ENCODE measurements at regions not wholly inside any gene's neighbourhood (a gene's known extent, or its start where the extent isn't known, plus 50 kb on each side); places are given as distances from the start of the nearest gene placed in this dataset.

DNA sequence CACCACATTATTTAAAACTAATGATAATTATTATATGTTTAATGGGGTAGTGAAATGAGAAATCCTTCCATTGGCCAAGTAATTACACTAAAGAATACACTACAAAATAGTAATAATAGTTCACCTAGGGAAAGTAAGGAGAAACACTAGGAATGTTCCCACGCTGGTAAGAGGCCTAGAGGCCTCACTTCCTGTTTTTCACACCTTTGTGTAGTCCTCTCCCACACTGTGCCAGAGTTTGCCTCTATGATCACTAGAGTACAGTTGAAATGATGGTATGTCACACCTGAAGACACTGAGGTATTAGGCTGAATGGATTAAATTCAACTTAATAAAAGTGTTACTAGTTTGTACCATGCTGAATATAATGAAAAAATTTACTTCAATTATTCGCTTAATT, 1348.0 kb upstream of the ATXN8OS start:
- TF ChIP-seq, protein P1, sequence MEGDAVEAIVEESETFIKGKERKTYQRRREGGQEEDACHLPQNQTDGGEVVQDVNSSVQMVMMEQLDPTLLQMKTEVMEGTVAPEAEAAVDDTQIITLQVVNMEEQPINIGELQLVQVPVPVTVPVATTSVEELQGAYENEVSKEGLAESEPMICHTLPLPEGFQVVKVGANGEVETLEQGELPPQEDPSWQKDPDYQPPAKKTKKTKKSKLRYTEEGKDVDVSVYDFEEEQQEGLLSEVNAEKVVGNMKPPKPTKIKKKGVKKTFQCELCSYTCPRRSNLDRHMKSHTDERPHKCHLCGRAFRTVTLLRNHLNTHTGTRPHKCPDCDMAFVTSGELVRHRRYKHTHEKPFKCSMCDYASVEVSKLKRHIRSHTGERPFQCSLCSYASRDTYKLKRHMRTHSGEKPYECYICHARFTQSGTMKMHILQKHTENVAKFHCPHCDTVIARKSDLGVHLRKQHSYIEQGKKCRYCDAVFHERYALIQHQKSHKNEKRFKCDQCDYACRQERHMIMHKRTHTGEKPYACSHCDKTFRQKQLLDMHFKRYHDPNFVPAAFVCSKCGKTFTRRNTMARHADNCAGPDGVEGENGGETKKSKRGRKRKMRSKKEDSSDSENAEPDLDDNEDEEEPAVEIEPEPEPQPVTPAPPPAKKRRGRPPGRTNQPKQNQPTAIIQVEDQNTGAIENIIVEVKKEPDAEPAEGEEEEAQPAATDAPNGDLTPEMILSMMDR (IDR thresholded peaks at IDR 0.05; ENCODE audit: insufficient read depth, low read length, poor library complexity, severe bottlenecking), result no peak
- TF ChIP-seq EZH2phosphoT487 (conservative IDR thresholded peaks at IDR 0.05; ENCODE audit: low read length), result no peak
